Activated CD8-positive, alpha-beta memory T cell treated with anti-CD3 and anti-CD28 coated beads, Interleukin-2, amount 10 ng/mL, durations not matched to agents 7 days and 5 days (primary cell): ENCODE measurements at regions not wholly inside any gene's neighbourhood (a gene's known extent, or its start where the extent isn't known, plus 50 kb on each side); places are given as distances from the start of the nearest gene placed in this dataset.

ENCODE experiments used
- ATAC-seq: fragments of 150-1000 bp; cut with Tn5 transposase; one replicate; pipeline ENCODE4 v1.10.0; 2021; ENCODE audit warnings: moderate library complexity
- CTCF ChIA-PET: fragments of 350-600 bp; sonication (Branson Sonifier 250); formaldehyde crosslinking; loops from one replicate; lab custom pipeline; 2021; ENCODE audit warnings: antibody characterized with exemption; lab: Charles Lee
- DNase-seq: peaks from one replicate; pipeline ENCODE4 v3.0.0-alpha.2; 2020
- H3K27ac Mint-ChIP-seq: one replicate; pipeline ENCODE4 v1.8.0; 2021; ENCODE audit warnings: mild to moderate bottlenecking, mixed read lengths
- H3K27me3 Mint-ChIP-seq: one replicate; pipeline ENCODE4 v1.8.0; 2021; ENCODE audit warnings: mixed read lengths
- H3K36me3 Mint-ChIP-seq: one replicate; pipeline ENCODE4 v1.8.0; 2021; ENCODE audit warnings: mild to moderate bottlenecking, mixed read lengths
- H3K4me1 Mint-ChIP-seq: one replicate; pipeline ENCODE4 v1.8.0; 2021; ENCODE audit warnings: mixed read lengths
- H3K4me3 Mint-ChIP-seq: one replicate; pipeline ENCODE4 v1.8.0; 2021; ENCODE audit warnings: mild to moderate bottlenecking, moderate library complexity, mixed read lengths
- H3K9me3 Mint-ChIP-seq: one replicate; pipeline ENCODE4 v1.8.0; 2022; ENCODE audit warnings: low read depth, mixed read lengths

DNA sequence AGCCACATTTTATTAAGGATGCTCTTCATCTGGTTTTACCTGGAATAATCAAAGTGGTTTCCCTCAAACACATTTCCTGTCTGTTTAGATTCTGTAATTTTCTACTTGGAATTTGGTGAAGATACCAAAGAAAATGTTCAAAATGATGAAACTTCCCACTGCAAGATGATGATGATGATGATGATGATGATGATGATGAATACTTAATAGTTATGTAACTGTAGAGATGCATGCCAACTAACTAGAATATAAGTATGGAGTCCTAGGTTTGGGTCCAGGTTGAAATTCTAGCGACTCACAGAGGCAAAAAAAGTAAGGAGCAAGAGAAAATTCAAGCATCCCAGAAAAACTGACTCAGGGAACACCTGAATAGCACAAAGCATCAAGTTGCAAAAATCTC, 104.0 kb upstream of the KIAA1217 start:
- Mint-ChIP-seq H3K9me3 (peaks cover 3% of the 10 kb centered on the region), H3K4me1 (no peaks in the 10 kb centered on the region), H3K4me3 (no peak overlapping the region), H3K27me3 (no peaks in the 10 kb centered on the region), H3K36me3 (no peaks in the 10 kb centered on the region), H3K27ac (no peak overlapping the region)
- no peak for DNase-seq
- CTCF ChIA-PET, result no interaction called here
- no peak for ATAC-seq

DNA sequence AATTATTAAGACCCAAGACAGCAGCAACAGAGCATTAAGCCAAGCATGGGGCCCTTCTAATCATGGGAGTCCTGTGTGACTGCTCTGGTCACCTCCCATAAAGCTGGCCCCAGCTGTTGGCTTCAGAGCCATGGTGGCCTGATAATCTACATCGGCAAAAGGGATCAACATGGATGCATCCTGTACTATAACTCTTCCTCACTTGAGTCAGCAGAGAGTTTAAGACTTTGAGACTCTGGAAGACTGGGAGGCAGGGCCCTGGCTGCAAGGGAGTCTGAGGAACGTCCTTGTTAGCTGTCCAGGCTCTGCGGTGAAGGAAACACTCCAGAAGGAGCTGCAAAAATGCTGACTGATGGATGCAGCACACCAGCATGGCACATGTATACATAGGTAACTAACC, 95.0 kb upstream of the KIAA1217 start:
- DNase-seq (no peak), ATAC-seq (no peak)
- Mint-ChIP-seq H3K4me3 (no peak overlapping the region), H3K4me1 (no peaks in the 10 kb centered on the region), H3K27me3 (no peaks in the 10 kb centered on the region), H3K27ac (no peak overlapping the region), H3K9me3 (peaks cover 5% of the 10 kb centered on the region), H3K36me3 (no peaks in the 10 kb centered on the region)
- CTCF ChIA-PET, result no interaction called here

DNA sequence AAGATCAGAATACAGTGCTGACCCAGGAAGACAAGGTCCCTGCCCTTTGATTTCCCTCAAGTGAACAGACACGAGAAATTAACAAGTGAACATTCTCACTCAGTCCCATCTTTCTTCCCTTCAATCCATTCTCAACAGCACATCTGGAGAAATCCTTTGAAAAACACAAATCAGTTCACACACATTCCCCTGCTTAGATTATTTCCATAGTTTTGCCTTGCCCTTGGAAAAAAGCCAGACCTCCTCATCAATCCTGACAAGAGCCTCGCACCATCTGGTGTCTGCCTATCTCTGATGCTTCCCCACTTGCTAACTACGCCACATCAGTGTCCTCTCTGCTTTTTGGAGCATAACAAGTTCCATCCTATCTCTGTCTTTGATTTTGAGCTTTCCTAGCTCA, 94.4 kb upstream of the KIAA1217 start:
- CTCF ChIA-PET, result no interaction called here
- no peak overlapping the region for H3K4me3 Mint-ChIP-seq
- no peak for DNase-seq
- H3K27ac Mint-ChIP-seq, result no peak overlapping the region
- peaks cover 2% of the 10 kb centered on the region for H3K9me3 Mint-ChIP-seq
- H3K4me1 Mint-ChIP-seq, result no peaks in the 10 kb centered on the region
- no peaks in the 10 kb centered on the region for H3K27me3 Mint-ChIP-seq
- no peak for ATAC-seq
- no peaks in the 10 kb centered on the region for H3K36me3 Mint-ChIP-seq

DNA sequence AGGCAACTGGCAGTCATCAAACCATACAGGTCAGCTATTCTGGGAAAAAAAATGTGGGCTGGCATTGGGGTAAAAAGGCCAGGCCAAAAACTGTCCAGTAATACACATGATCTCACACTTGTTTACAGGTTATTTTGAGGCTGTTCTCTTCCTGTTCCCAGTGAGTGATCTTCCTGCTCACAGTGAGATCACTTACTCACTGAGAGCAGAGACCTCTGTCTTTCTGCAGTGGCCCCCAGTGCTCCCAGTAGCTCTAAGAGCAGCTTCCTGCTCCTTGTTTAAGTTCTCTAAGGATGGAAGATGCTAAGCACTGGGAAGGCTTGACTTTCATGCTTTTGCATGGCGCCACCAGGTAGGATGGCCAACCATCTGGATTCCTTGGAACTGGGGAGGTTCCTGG, 93.5 kb upstream of the KIAA1217 start:
- no peak for DNase-seq
- no peak overlapping the region for H3K4me3 Mint-ChIP-seq
- no peaks in the 10 kb centered on the region for H3K27me3 Mint-ChIP-seq
- H3K27ac Mint-ChIP-seq, result no peak overlapping the region
- H3K36me3 Mint-ChIP-seq, result no peaks in the 10 kb centered on the region
- CTCF ChIA-PET, result no interaction called here
- H3K9me3 Mint-ChIP-seq, result peaks cover 2% of the 10 kb centered on the region
- no peak for ATAC-seq
- H3K4me1 Mint-ChIP-seq, result no peaks in the 10 kb centered on the region

DNA sequence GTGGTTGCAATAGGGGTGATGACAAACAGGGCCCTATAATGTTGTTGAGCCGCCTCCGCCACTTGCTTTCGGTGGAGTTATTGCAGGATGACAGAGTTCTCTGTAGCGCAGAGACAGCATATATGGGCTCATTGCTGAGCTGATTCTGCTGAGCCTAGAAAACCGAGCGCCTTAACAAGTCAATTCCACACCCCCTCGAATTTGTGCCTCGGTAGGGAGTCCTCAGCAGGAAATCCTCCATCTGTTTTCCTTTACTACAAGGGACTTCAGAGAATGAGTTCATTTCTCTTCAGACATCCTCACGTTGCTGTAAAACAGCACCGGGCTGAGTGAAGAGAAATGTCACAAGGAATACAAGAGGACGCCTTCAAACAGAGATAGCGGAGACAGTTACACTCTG, 90.7 kb upstream of the KIAA1217 start:
- H3K4me1 Mint-ChIP-seq, result peaks cover 2% of the 10 kb centered on the region
- H3K9me3 Mint-ChIP-seq, result no peaks in the 10 kb centered on the region
- DNase-seq, result no peak
- no peak overlapping the region for H3K4me3 Mint-ChIP-seq
- no peaks in the 10 kb centered on the region for H3K27me3 Mint-ChIP-seq
- H3K27ac Mint-ChIP-seq, result no peak overlapping the region
- ATAC-seq, result no peak
- CTCF ChIA-PET, result no interaction called here
- H3K36me3 Mint-ChIP-seq, result no peaks in the 10 kb centered on the region

- Mint-ChIP-seq H3K36me3 (no peaks in the 10 kb centered on the region), H3K27ac (no peak overlapping the region), H3K9me3 (no peaks in the 10 kb centered on the region), H3K4me3 (no peak overlapping the region), H3K27me3 (no peaks in the 10 kb centered on the region), H3K4me1 (peaks cover 2% of the 10 kb centered on the region)
- ATAC-seq (no peak), DNase-seq (no peak)
- CTCF ChIA-PET, result no interaction called here
Observed at GRCh38 chr10:24119896-24120295, 89.0 kb upstream of the KIAA1217 start.

- DNase-seq (no peak), ATAC-seq (no peak)
- H3K27me3 Mint-ChIP-seq, result no peaks in the 10 kb centered on the region
- H3K36me3 Mint-ChIP-seq, result no peaks in the 10 kb centered on the region
- peaks cover 2% of the 10 kb centered on the region for H3K4me1 Mint-ChIP-seq
- CTCF ChIA-PET, result no interaction called here
- H3K9me3 Mint-ChIP-seq, result no peaks in the 10 kb centered on the region
- no peak overlapping the region for H3K4me3 Mint-ChIP-seq
- no peak overlapping the region for H3K27ac Mint-ChIP-seq
Observed at GRCh38 chr10:24120646-24121045, 88.3 kb upstream of the KIAA1217 start.

- ATAC-seq (no peak), DNase-seq (no peak)
- peaks cover 2% of the 10 kb centered on the region for H3K9me3 Mint-ChIP-seq
- no peaks in the 10 kb centered on the region for H3K36me3 Mint-ChIP-seq
- no peak overlapping the region for H3K4me3 Mint-ChIP-seq
- no peaks in the 10 kb centered on the region for H3K27me3 Mint-ChIP-seq
- CTCF ChIA-PET, result no interaction called here
- H3K27ac Mint-ChIP-seq, result no peak overlapping the region
- H3K4me1 Mint-ChIP-seq, result no peaks in the 10 kb centered on the region
Observed at GRCh38 chr10:24127516-24127915, 81.4 kb upstream of the KIAA1217 start.

GRCh38 chr10:24128066-24128730, 80.7 kb upstream of the KIAA1217 start:
- no peak for DNase-seq
- no peak overlapping the region for H3K4me3 Mint-ChIP-seq
- H3K27me3 Mint-ChIP-seq, result no peaks in the 10 kb centered on the region
- H3K9me3 Mint-ChIP-seq, result peaks cover 3% of the 10 kb centered on the region
- CTCF ChIA-PET, result no interaction called here
- no peaks in the 10 kb centered on the region for H3K36me3 Mint-ChIP-seq
- ATAC-seq, result no peak
- no peak overlapping the region for H3K27ac Mint-ChIP-seq
- H3K4me1 Mint-ChIP-seq, result no peaks in the 10 kb centered on the region

- no peak overlapping the region for H3K27ac Mint-ChIP-seq
- no peak overlapping the region for H3K4me3 Mint-ChIP-seq
- ATAC-seq (no peak), DNase-seq (no peak)
- CTCF ChIA-PET, result no interaction called here
- peaks cover 1% of the 10 kb centered on the region for H3K9me3 Mint-ChIP-seq
- no peaks in the 10 kb centered on the region for H3K27me3 Mint-ChIP-seq
- H3K4me1 Mint-ChIP-seq, result no peaks in the 10 kb centered on the region
- H3K36me3 Mint-ChIP-seq, result no peaks in the 10 kb centered on the region
Observed at GRCh38 chr10:24132741-24133140, 76.2 kb upstream of the KIAA1217 start.

GRCh38 chr10:24133835-24134234, 75.1 kb upstream of the KIAA1217 start:
- Mint-ChIP-seq H3K27ac (no peak overlapping the region), H3K36me3 (no peaks in the 10 kb centered on the region), H3K4me3 (no peak overlapping the region), H3K9me3 (peaks cover 1% of the 10 kb centered on the region), H3K4me1 (no peaks in the 10 kb centered on the region), H3K27me3 (no peaks in the 10 kb centered on the region)
- CTCF ChIA-PET, result no interaction called here
- DNase-seq (no peak), ATAC-seq (no peak)

DNA sequence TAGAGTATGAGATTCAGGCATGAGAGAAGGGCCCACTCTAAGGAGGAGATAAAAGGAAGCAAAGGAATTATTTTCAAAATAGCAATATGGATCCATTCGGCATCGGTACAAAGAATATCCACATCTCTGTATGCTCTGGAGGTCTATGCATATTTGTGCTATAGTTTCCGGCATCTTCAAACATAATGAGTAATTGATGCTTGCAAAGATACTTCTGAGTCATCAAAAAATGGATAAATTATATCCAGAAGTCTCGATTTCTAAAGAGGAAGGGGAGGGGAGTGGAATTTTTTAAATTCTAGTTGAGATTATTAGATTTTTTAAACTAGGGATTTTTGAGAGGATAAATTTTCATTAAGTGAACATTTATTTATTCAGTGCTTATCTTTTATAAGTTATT, 72.9 kb upstream of the KIAA1217 start:
- Mint-ChIP-seq H3K27me3 (no peaks in the 10 kb centered on the region), H3K9me3 (peaks cover 1% of the 10 kb centered on the region), H3K36me3 (no peaks in the 10 kb centered on the region), H3K4me3 (no peak overlapping the region), H3K27ac (no peak overlapping the region), H3K4me1 (no peaks in the 10 kb centered on the region)
- CTCF ChIA-PET, result no interaction called here
- DNase-seq (no peak), ATAC-seq (no peak)

- Mint-ChIP-seq H3K27me3 (no peaks in the 10 kb centered on the region), H3K4me3 (no peak overlapping the region), H3K27ac (no peak overlapping the region), H3K4me1 (no peaks in the 10 kb centered on the region), H3K9me3 (no peaks in the 10 kb centered on the region), H3K36me3 (no peaks in the 10 kb centered on the region)
- no peak for DNase-seq
- ATAC-seq, result no peak
- CTCF ChIA-PET, result no interaction called here
Observed at GRCh38 chr10:24147321-24147720, 61.6 kb upstream of the KIAA1217 start.

DNA sequence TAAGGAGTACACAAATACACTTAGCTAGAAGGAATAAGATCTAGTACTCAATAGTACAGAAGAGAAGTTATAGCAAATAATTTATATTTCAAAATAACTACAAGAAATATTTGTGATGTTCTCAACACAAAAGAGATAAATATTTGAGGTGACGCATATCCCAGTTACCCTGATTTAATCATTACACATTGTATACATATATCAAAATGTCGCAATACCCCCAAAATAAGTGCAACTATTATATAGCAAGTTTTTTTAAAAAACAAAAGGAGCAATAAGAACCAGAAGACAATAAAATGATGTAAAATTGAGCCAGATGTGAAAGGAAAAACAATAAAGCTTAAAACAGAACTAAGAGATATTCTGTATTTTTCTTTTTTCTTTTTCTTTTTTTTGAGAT, 59.3 kb upstream of the KIAA1217 start:
- H3K4me3 Mint-ChIP-seq, result no peak overlapping the region
- ATAC-seq, result no peak
- no peaks in the 10 kb centered on the region for H3K4me1 Mint-ChIP-seq
- H3K27me3 Mint-ChIP-seq, result no peaks in the 10 kb centered on the region
- no peaks in the 10 kb centered on the region for H3K36me3 Mint-ChIP-seq
- H3K9me3 Mint-ChIP-seq, result no peaks in the 10 kb centered on the region
- CTCF ChIA-PET, result interaction anchor here (1.3 kb wide), 1 partner anchor 11 kb away, joined by 3 read pairs; no protein-coding TSS in a partner anchor
- no peak for DNase-seq
- H3K27ac Mint-ChIP-seq, result no peak overlapping the region

DNA sequence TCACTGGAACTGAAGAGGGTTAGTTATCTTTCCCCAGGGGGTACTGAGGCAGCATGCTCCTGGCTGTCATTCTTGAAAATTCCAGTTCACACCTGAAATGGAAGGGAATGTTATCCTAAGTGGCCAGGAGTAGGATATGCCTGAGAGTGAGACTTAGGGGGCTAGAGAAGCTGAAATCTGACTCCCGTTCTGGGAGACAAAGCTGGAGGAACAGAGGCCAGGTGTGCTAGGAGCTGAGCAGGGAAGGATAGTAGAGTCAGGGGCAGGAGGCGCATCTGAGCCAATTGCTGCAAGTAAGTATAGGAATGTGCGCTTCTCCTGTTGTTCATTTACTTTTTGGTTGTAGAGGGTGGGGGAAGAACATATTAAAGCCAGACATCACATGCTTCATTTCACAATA, 58.1 kb upstream of the KIAA1217 start:
- DNase-seq, result no peak
- ATAC-seq, result no peak
- no peak overlapping the region for H3K4me3 Mint-ChIP-seq
- H3K27me3 Mint-ChIP-seq, result no peaks in the 10 kb centered on the region
- H3K4me1 Mint-ChIP-seq, result no peaks in the 10 kb centered on the region
- no peak overlapping the region for H3K27ac Mint-ChIP-seq
- H3K36me3 Mint-ChIP-seq, result no peaks in the 10 kb centered on the region
- no peaks in the 10 kb centered on the region for H3K9me3 Mint-ChIP-seq
- CTCF ChIA-PET, result no interaction called here
